ENCODE measurements at regions not wholly inside any gene's neighbourhood (a gene's known extent, or its start where the extent isn't known, plus 50 kb on each side); places are given as distances from the start of the nearest gene placed in this dataset.

DNA sequence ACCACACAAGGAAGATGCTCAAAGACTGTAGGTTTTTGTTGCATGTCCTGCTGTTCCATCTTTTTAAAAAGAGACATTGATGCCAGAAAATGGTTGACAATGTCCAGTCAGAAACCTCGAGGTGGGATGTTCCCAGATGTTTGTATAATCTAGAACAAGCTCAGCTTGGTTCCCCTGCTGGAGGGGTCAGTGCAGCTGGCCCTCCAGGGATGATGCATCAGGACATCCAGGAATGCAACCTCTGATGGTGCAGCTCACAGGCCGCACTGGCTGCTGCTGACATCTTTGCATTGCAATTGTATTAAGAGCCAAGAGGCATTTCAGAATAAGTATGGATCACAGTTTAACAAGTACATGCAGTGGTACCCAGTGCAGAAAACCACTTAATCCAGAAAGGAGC lies 122.4 kb downstream of the MED10 start:
- TF ChIP-seq, protein P1, sequence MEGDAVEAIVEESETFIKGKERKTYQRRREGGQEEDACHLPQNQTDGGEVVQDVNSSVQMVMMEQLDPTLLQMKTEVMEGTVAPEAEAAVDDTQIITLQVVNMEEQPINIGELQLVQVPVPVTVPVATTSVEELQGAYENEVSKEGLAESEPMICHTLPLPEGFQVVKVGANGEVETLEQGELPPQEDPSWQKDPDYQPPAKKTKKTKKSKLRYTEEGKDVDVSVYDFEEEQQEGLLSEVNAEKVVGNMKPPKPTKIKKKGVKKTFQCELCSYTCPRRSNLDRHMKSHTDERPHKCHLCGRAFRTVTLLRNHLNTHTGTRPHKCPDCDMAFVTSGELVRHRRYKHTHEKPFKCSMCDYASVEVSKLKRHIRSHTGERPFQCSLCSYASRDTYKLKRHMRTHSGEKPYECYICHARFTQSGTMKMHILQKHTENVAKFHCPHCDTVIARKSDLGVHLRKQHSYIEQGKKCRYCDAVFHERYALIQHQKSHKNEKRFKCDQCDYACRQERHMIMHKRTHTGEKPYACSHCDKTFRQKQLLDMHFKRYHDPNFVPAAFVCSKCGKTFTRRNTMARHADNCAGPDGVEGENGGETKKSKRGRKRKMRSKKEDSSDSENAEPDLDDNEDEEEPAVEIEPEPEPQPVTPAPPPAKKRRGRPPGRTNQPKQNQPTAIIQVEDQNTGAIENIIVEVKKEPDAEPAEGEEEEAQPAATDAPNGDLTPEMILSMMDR (IDR thresholded peaks at IDR 0.05; ENCODE audit: extremely low read depth in 1 of 2, insufficient read depth in 1 of 2, low read depth in 1 of 2, low read length in 2 of 2) = no peak
- TF ChIP-seq POLR2AphosphoS5 (IDR thresholded peaks at IDR 0.05; ENCODE audit: insufficient read depth, low read depth, low read length) (no peak), POLR2A (IDR thresholded peaks at IDR 0.05; ENCODE audit: low read depth, low read length) (no peak), MYC (IDR thresholded peaks at IDR 0.05; ENCODE audit: low read depth, low read length) (no peak)
- TF ChIP-seq, protein P2, sequence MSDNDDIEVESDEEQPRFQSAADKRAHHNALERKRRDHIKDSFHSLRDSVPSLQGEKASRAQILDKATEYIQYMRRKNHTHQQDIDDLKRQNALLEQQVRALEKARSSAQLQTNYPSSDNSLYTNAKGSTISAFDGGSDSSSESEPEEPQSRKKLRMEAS (IDR thresholded peaks at IDR 0.05; ENCODE audit: insufficient read depth, insufficient read length) = no peak
